GM21576 (cell line): ENCODE measurements at regions not wholly inside any gene's neighbourhood (a gene's known extent, or its start where the extent isn't known, plus 50 kb on each side); places are given as distances from the start of the nearest gene placed in this dataset.

ENCODE experiments used
- ATAC-seq: cut with Tn5 transposase; IDR thresholded peaks from one replicate; pipeline ENCODE4 v1.9.1; 2021; ENCODE audit warnings: mild to moderate bottlenecking, moderate library complexity; ENCODE audit not compliant: unreplicated experiment

DNA sequence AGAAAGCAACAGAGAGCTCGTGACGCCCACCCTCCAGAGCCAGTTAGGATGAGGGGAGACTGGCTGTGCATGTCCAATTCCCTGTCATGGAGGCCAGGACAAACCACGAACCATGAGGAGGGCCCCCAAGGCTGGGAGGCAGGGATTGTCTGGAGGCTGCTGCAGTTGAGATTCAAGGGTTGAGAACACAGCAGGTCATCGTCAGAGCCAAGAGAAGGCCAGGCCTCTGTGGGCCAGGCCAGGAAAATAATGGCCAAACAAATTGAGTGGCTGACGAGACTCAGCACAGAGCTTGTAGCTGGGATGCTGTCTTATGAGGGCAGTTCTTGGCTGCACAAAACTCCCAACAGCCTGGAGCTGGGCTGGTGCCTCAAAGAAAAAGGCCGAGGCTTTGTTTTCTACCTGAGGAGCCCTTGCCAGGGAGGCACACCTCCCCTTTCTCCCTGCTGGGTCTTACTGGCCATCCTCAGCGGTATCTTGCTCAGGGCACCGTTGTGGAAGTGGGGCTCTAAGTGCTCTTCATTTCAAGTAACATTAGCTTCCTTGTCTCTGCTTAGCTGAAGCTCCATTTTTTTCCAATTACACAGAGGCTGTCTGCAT lies 665.9 kb downstream of the BCL11B start:
- no peak for ATAC-seq

DNA sequence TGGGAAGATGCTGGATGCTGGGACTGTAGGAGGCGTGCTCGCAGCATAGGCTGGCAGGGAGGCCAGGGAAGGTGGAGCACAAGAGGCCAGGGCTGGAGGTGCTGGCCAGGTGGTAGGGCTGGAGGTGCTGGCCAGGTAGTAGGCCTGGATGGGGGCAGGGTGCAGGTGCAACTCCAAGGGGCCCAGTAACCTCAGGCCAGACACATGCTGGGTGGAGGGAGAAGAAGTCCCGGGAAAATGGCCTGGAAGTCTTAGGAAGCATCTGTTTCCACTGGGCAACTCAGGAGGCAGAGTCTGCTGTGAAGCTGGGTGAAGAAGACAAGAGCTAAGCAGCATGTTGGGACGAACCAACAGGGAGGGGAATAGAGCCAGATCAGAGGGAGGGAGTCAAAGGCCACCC lies 665.2 kb downstream of the BCL11B start:
- ATAC-seq, result no peak

DNA sequence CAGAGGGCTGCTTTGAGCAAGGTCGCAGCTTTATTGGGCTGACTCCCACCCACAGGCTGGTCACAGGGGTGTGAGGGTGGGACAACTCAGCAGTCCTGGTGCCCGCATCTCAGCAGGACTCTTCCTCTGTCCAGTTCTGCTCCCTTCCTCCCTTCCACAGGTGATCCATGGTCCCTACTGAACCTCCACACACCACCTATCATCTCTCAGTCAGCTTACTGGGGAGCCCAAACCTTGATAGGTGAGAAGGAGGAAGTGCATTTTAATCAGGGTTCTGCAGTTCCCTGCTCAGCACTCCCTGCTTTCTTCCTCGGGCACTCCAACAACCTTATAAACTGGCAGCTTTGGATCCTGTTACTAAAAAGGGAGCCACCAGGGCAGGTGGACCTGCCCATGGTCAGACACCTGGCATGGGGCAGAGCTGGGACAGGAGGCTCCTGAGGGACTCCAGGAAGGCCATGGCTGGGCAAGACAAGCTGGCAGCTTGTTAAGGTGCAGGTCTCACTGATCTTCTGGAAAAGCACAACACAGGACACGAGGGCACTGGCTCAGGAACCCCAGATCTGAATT lies 664.6 kb downstream of the BCL11B start:
- ATAC-seq, result no peak

DNA sequence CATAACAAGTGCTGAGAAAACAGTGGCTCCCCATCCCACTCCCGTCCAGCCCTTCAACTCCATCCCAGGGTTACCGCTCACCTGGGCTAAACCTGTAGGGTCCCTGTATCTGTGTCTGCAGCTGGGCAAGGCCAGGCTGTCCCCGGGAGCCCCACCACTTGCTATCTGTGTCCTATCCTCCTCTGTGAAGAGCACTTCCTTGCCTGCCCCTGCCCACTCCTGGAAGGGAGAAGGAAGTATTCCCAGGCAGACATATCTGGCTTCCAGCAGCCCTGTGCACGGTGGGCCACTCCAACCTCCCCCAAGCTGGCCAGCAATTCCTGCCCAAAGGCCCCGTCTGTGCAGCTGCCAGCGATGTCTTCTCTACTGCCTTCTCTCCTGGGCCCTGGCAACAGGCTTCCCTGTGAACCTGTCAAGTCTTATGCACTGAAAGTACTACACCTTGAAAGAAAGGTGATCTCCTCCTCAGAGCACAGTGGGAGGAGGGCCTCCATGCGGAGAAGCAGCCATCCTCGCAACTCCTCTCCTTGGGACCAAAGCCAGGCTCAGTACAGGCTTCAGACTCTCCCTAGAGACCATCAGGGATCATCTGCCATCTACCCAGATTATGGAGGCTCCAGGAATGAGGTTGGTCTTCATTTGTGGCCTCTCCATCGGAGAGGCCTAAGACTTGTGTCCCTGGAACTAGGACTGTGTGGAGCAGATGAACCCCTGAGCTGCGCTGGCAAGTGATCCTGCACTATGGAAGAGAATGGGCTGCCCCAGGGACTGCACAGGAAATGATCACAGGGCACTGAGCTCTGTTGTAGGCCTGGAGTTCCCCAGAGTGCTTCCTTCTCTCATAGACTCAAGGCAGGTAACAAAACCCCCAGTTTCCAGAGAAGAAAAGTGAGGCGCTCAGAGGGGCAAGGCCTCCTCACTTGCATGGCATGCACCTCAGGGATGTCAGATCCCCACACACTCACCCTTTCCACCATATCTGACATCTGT lies 663.6 kb downstream of the BCL11B start:
- no peak for ATAC-seq

DNA sequence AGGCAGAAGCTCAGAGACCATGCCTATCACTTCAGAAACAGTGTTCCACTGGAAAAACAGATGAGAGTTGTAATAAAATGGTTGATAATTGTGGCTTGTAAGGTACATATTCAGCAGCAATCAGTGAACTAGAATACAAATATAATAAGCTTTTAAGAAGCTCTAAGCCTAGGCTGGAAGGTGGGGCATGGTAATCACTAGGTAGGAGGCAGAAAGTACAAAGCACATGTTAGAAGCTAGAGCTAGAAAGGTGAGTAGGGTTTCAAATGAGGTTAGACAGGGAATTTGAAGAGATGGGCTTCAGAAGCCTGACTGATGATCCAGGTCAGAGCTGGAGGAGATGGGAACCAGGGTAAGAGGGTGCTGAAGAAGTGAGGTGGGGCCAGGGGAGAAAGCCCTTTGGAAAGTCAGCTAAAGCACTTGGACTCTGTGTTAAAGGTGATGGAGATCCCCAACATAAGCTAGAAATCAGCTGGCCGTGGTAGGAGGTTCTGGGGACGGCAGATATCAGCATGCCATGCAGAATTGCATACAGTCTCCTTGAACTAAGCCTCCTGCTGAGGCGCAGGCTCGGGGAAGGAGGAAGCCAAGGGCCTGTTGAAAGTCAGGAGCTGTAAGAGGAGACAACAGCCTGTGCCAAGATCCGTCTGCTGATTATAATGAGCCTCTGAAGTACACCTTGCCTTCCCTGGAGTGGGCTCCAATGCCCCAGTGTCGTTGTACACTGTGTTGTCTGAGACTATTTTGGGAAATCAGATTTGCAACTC lies 659.4 kb downstream of the BCL11B start:
- no peak for ATAC-seq

DNA sequence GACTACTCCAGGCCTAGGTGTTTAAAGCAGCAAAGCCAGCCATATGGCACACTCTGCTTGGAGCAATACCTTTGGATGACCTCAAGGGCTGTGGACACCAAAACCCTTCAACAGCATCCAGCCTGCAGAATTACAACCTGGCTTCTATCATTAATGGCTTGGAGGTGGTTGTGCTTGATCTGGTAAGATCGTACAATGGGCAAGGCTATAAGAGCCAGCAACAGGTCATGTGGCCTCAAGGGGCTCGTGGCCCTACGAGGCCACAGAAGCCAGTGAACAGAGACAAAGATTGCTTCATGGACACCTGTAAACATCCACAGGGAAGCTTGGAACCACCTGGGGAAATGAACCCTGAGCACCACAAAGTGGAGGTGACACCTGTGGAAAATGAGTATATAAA lies 657.3 kb downstream of the BCL11B start:
- ATAC-seq, result no peak

DNA sequence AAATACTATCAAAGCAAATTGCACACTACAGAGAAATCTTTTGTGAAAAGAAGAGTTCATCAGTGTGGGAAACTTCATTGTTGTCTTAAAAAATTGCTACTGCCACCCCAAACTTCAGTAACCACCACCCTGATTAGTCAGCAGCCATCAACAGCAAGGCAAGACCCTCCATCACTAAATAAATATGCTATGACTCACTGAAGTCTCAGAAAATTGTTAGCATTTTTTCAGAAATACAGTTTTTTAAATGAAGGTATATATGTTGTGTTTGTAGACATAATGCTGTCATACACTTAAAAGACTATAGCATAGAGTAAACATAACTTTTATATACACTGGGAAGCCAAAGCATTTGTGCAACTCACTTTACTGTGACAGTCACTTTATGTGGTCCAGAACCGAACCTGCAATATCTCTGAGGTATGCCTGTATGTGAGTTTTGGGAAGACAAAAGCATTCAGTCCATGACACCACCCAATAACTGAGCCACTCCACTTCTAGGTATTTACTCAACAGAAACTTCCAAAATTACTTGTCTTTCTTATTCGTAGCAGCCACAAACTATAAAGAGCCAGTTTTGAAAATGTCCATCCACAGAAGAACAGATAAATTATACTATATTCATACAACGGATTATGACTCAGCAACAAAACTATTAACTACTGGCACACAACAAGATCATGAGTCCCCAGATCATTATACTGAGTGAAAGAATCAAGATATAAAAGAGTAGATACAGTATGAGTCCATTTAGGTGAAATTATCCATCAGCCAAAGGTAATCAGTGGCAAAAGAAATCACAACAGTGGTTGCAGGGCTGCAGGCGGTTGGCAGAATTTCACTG lies 649.6 kb downstream of the BCL11B start:
- ATAC-seq, result no peak

DNA sequence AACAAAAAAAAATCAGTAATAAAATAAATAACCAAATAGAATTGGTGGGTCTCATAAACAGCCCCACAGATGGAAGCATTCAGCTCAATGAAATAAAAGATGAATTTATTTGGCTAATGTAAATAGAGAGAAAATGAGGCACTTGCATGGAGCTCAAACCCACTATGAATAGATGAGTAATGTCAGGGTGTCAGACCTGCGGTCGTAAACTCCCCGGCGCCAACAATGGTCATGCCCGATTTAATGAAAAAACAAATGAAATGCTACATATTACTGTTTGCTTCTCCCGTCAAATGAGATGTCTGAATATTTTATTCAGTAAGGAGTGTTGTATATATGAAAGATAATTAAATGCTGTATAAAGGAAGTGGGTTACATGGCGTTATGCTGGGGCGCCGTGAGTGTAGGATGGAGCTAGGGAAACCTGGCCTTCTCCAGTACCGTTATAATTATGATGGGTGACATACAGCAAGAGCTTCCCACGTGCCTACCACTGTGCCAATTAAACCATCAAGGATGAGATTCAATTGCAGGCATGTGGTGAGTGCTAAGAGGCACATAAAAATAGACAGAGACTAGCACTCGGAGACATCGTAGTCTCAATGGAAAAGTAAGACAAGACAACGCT lies 648.1 kb downstream of the BCL11B start:
- no peak for ATAC-seq

DNA sequence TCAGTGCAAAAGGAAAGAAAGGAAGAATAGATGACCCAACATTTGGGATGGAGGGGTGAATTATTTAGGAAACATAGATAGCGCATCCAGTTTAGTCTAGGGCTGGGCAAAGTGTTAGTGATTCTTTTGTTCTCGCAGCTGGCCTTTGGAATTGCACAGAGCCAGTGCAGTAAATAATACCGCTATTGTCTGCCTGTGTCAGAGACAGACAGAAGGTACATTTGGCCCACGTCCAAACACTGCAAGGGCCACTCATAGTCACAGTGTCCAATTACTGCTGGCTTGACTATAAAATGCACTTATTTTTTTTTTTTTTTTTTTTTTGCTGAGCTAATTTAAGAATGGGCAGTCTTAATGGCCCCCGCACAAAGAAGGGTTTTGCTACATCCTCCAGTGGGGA lies 638.6 kb downstream of the BCL11B start:
- ATAC-seq, result no peak

DNA sequence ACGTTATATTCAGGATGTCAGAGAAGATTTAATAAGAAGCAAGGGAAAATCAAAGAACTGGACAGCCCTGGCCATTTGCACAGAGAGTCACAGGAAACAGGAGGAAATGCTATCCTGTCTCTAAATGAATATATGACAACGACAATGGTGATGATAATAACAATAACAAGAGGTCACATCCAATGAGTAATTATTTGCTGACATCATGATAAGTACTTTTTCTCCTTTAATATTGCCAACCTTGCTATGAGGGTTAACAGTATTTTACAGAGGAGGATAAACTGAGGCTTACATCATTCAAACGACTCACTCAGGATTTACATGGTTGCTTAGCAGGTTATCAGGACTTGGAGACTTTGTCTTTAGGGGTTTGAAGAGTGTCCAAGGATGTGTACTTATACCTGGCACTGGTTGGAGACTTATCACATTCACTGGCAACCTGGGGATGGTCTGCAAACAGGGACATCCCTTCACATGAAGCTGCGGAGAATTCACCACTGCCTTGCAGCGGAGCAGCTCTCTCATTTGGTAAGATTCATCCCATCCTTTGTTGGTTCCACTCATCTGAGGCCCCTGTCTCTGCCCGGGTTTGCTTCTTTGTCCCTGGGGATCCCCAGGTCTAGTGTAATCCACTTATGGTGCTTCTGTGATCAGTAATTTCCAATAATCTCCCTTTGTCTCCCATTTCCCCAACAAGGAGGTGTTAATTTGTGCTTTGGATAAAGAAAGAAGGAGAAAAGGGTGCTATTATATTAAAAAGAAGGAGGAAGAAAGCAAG lies 637.8 kb downstream of the BCL11B start:
- ATAC-seq, result no peak

DNA sequence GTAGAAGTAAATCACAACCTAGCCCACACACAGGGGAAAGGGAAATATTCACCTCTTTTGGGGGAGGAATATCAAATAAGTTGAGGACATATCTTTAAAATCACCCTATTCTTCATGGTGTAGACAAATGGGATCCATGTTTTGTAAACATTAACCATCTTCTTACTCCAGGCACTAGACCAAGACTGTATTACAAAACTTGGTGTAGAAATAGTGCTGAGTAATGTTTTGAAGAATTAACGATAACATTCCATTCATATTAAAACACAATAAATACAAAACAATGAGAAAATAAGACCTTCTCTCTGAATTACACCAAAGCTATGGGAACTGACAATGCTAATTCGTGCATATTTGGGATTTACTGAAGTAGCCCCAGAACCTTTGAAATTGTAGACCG lies 633.6 kb downstream of the BCL11B start:
- ATAC-seq, result no peak

DNA sequence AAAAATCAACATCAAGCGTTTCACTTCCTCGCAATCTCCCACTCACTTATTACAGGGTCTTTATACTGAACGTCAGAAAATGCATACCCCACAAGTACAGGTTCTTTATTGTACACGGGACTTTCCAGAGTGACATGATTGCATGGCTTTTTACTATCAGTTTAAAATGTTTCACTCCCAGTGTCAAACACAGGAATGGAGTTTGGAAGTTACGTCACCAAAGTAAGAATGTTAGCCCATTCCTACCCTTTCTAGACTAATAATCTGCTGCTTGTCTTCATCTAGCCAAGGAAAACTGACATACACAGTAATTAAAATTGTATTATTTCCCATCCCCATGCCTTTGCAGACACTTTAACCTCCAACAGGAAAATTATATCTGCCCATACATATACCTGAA lies 624.2 kb downstream of the BCL11B start:
- ATAC-seq, result no peak

DNA sequence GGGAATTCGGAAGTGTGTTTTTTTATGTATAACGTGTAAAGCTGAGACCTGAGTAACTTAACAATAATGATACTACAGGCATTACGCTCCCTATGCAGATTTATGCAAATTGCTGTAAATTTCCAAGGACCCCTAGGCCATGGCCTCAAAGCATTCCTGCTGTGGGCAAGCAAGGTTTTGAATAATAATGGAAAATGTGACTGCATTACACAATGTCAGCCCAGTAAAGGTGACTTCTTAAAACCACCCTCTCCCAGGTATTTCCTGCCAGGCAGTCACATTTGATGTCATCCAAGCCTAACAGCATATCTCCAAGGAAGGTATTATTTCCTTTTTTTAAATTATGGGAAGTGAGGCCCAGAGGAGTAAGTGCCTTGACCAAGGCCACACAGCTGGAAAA lies 621.0 kb downstream of the BCL11B start:
- ATAC-seq, result no peak

DNA sequence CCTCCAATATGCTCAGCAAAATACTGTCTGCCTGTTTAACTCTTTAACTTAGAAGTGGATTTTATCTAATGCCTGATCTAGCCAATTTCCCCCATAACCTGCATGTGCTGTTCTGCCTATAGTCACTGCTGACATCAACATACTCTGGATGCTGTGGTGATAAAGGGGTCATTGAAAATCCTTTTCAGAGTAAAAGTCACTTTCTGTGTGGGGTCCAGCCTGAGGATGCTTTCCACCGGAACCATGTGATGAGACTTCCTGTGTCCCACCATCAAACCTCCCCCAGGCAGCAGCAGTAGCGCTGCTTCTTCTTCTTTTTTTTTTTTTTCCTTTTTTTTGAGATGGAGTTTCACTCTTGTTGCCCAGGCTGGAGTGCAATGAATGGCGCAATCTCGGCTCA lies 607.0 kb downstream of the BCL11B start:
- no peak for ATAC-seq

DNA sequence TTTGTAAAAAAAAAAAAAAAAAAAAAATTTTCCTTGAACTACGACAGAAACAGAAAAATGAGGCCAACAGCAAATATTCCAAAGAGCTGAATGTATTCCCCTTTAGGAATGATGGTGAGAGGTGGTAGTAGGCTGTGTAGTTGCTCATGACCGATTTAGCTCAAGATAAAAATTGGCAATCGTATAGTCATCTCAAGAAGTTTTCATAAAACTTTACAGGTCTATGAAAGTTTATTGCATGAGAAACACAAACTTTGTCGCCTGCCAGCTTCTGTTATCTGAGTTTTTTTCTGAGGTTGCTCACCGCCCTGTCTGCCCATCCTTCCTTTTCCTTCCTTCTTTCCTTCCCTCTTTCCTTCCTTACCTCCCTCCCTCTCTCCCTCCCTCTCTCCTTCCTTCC lies 605.5 kb downstream of the BCL11B start:
- ATAC-seq, result no peak

DNA sequence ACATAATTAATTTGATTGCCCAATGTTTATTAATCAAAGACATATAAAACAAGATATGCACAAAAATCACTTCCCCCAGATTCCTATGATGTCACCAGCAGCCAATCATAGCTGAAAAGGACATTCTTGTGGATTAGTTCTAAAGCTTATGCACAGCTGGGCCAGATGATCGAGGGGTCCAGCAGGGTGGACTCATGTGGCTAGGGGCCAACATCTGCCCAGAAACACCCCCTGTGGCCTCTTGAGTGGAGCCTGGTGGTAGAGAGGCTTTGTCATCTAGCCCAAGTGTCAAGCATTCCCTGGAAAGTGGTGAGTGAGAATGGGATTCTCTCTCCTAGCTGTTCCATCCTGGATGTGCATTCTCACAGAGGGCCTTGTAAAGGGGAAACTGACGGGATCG lies 590.0 kb downstream of the BCL11B start:
- no peak for ATAC-seq

DNA sequence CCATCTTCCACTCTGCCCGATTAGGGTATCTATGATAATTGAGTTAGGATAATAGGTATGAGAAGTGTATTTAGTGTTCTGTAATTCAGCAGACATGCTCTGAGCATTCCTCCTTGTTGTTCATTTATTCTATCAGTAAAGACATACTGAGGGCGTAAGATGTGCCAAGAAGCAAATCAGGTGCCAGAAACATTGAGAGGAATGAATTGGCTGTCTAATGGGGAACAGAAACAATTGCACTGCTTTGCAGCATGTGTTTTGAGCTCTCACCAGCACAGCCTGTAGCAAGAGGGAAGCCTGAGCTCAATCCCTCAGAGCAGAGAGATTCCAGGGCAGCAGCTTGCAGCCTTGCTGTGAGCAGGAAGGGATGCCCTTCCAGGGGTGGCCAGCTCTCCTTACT lies 589.3 kb downstream of the BCL11B start:
- ATAC-seq, result no peak

DNA sequence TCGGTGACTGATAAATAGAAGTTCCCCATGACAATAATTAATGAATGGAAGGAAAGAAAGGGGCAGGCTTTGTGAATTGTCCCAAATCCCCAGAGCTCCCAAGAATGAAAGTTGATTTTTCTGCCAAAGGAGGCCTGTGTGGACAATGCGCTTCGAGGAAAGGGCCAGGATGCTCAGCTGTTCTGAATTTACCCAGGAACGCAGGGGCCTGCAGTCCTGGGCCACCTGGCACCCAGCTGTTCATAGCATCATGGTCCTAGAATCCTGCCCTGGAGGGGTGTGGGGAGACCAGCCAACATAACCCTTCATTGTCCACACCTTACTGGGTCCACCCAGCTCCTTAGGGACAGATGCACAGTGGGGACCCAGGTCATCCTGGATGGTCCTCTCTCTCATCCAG lies 587.5 kb downstream of the BCL11B start:
- no peak for ATAC-seq

DNA sequence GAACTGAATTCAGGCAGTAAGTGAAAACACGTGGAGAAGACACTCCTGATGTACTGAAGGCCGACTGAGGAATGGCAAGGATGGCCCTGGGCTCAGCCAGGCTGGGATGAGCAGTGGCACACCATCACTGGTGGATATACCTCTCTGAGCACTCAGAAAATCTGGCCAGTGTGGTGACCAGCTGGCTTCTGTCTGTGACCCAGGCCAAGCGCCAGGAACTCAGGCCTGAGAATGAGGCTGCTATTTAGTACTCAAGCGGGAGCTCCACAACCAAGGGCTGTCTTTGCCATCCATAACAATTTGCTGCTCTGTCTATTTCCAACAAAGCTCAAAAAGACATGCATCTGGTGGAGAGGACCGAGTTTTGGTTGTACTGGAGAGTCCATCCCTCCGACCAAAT lies 586.3 kb downstream of the BCL11B start:
- no peak for ATAC-seq
